ENCODE measurements at regions not wholly inside any gene's neighbourhood (a gene's known extent, or its start where the extent isn't known, plus 50 kb on each side); places are given as distances from the start of the nearest gene placed in this dataset.
"Not testable (repeated sequence)": the region's sequence is repeated elsewhere in the genome, so short reads cannot be mapped to it uniquely, and the experiment has no call there.

- DNase-seq = not testable (repeated sequence)
Measured at GRCh38 chr5:85662969-85663707, 954.6 kb upstream of the COX7C start.

DNA sequence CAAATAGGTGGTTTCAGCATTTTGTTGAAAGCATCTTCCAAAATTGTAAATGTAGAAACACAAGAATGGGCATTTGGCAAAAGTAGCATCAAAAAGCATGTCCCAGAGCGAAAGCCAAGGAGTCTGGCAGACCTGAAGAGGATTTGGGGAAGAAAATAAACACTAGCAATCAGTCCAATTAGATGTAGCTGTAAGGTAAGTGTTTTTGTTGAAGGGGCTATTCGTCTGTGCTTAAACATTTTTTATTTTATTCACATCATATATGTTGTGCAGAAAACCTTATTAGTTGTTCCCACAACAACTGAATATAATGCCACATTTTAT, 954.1 kb upstream of the COX7C start:
- no peak for DNase-seq

DNA sequence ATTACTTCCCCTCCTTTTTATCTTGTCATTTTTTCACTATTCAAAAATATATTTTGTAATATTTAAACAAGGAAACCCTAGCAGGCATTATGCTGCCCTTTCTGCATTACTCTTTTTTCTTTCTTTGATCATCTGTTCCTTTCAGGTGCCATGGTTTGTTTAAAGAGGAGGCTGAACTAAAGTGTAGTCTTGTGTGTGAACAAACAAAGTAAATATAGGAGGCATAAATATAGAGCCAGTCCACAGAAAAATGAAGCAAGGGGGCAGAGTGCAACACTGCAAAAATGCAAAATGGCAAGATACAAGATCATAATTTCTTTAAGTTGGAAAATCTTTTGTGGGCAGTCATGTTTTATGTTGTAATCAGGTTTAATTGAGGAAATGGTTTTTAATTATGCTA, 947.3 kb upstream of the COX7C start:
- DNase-seq = no peak

DNA sequence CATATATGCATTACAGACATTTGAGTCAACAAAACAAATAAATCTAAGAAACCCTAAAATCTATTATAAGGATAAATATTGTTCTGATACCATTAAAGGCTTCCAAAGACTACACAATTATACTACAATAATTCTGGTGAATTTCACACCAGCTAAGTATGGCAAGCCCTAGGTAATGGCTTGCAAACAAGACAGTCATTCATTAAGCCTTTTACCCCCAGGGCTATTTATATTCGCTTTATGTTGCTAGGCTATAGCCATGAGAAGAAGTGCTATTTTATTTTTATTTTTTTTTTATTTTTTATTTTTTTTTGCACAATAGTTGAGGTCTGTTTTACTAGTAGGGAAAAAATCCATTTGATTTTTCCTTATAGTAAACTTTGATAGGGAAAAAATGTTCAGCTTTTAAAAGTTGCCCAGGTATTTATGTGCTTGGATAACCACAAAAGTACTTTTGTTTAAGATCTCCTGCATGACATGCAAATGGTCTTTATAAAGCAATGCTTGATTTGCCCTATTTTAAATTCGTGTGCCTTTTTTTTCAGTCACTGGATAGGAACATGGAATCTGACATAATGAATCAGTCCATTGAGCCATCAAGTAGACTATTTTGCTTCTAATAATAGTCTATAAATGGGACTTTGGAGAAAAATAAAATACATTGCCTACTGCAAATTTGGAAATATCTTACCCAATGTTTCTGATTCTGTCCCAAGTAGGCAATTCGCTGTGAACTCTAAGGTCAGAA, 946.3 kb upstream of the COX7C start:
- peak; percentile 24 for DNase-seq

- DNase-seq = no peak
Measured at GRCh38 chr5:85681871-85682270, 935.9 kb upstream of the COX7C start.

GRCh38 chr5:85684351-85684750, 933.4 kb upstream of the COX7C start:
- DNase-seq = no peak

DNA sequence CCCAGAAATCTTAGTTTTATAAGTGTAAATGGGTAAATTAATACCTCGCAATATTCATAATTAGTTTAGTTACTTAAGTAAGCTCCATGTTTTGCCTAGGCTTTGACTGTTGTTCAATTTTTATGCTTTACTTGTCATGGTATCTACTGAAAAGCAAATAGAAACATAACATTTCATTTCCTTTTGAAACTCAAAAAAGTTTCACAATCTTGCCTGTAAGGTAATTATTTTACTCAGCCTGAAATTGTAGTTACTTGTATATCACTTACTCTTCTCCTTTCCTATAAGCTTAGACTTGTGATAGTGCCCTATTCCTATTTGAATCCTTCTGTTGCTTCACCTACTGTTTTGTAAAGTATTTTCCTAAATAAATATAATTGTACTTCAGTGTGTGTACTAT, 914.4 kb upstream of the COX7C start:
- no peak for DNase-seq

- no peak for DNase-seq
Measured at GRCh38 chr5:85709728-85710127, 908.0 kb upstream of the COX7C start.

DNA sequence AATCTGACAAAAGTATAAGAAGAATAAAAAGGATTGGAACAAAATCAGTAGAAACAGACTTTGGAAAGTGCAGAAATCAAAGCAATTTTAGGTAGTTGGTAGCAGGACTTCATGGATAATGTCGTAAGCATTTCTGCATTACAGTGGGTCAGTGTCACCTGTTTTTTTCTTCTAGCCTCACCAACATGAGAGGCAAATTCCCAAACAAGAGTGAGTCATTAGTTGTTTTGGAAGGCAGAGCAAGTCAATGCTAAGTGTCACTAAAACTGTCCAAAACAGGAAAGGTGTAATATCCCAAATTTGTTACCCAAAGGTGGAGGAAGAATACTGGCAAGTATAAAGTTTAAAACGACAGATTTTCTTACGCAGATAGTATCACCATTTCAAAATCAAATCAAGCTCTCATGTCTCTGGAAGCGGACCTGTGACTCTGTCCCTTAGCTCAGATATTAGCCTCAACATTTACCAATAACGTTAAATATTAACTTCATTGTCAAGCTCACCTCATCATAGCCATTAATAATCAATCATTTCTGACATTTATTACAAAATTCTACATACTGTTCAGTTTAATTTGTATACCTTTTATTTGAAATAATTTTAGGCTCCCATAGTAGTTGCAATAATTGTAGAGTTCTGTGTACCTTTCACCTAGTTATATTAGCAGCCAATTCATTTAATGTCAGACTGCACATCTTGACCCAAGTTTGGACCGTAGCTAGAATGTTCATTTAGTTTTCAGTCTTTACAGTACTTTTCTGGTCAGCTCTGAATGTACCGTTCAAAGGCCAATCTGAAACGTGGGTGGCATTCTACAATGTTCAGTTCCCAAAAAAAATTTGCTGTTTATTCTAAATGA, 901.2 kb upstream of the COX7C start:
- no peak for DNase-seq

GRCh38 chr5:85717203-85717563, 900.6 kb upstream of the COX7C start:
- no peak for DNase-seq

DNA sequence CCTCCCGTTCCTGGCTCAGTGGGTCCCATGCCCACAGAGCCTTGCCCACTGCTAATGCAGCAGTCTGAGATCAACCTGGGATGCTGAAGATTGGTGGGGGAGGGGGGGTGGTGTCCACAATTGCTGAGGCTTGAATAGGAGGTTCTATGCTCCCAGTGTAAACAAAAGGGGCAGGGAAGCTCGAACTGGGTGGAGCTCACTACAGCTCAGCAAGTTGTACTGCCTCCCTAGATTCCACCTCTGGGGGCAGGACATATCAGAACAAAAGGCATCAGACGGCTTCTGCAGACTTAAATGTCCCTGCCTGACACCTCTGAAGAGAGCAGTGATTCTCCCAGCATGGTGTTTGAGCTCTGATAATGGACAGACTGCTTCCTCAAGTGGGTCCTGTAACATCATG, 885.6 kb upstream of the COX7C start:
- DNase-seq = no peak

- no peak for DNase-seq
Measured at GRCh38 chr5:85741972-85742371, 875.8 kb upstream of the COX7C start.

DNA sequence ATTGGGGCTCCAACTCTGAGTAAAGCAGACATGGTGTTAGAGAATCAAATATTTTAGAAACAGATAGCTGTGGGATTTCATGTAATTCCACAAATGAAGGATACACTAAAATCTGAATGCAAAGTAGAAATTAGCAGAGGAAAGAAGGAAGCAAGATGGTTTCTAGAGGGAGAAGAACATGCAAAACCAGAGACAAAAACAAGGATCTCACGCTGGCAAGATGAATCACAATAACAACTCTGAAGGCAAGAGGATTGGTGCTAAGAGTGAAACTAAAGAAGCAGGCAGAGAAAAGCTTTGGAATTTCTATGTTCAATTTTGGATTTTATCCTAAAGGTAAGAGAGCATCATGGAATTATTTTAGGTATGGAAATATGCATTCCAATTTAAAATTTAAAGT, 857.2 kb upstream of the COX7C start:
- DNase-seq = no peak

GRCh38 chr5:85769347-85769746, 848.4 kb upstream of the COX7C start:
- no peak for DNase-seq

DNA sequence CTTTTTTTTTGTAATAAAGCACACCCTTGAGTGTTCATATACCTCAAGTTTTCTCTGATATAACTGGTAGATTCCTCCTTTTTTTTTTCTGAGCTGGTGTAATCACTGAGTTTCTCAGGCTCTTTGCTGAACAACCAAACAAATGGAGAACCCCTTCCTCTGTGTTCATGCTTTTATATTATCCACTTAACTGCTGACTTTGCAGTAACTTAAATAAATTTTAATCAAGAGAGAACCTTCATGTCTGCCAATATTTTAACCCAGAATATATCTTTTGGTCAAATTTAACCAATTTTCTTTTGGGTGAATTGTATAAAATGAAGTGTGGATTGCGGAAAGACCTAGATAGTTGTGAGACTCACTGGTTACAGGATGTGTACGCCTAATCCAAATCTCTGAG, 833.0 kb upstream of the COX7C start:
- DNase-seq = no peak

DNA sequence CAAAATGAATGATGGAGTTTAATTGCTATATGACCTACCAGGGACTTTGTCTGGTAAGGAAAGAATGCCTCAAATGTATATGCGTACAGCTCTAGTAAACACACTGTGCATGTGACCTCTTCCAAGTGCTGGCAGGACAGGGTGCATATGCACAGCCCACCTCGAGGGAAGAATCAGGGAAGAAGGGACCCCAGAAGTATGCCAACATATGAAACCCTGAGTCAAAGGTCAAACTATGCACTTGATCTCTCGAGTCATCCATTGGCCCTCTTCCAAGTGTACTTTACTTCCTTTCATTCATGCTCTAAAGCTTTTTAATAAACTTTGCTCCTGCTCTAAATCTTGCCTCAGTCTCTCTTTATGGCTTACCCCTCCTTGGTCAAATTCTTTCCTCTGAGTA, 804.6 kb upstream of the COX7C start:
- DNase-seq = no peak

DNA sequence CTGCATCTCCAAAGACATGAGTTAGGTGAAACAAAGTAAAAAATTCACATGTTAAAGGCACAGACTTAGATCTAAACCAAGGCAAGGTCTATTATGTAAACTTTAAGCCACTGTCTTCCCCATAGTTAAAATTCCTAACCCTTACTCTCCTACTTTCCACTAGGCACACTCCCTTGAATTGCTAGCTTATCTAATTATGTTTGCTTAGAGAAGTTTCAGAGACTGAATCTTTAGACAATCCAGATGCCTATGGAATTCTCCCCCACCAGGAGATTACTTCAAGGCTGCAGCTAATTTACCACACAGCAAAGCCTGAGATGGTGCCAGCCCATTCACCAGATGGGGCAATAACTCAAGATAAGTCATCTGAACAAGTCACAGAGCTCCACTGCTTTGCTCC, 803.1 kb upstream of the COX7C start:
- DNase-seq = no peak

GRCh38 chr5:85823462-85824426, 794.0 kb upstream of the COX7C start:
- DNase-seq = no peak

GRCh38 chr5:85838781-85839180, 779.0 kb upstream of the COX7C start:
- DNase-seq = no peak

DNA sequence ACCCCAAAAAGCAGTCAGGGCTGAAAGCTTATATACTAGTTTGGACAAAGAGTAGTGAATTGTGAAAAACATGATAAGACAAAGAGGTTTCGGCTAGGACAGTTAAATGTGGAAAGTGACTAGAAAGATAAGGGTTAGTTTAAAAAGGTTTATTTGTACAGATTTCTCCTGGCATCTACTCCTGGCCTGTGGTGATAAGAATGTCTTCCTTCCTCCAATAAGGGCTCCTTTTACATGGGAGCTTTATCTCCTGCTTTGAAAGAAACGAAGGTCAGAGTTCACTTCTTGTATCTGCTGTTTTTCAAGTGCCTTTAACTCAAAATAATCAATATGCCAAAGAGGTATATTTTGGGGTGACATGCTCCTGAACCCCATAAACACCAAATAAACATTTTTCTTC, 776.1 kb upstream of the COX7C start:
- no peak for DNase-seq

- DNase-seq = no peak
Measured at GRCh38 chr5:85843535-85843934, 774.2 kb upstream of the COX7C start.

DNA sequence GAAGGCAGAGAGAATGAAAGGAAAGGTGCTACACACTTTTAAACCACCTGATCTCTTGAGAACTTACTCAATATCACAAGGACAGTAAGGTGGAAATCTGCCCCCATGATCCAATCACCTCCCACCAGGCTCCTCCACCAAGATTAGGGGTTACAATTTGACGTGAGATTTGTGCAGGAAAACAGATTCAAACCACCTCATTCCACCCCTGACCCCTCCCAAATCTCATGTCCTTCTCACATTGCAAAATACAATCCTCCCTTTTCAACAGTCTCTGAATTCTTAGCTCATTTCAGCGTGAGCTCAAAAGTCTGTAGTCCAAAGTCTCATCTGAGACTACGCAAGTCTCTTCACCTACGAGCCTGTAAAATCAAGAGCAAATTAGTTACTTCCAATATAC, 768.3 kb upstream of the COX7C start:
- no peak for DNase-seq

GRCh38 chr5:85865296-85865695, 752.4 kb upstream of the COX7C start:
- DNase-seq = no peak

All from retina (tissue), 1 donor.